ENCODE measurements at regions not wholly inside any gene's neighbourhood (a gene's known extent, or its start where the extent isn't known, plus 50 kb on each side); places are given as distances from the start of the nearest gene placed in this dataset.

- DNase-seq: no peak
These were observed 177.3 kb upstream of the ARL4C start for GRCh38 chr2:234673961-234674759.

GRCh38 chr2:234673501-234673900, 176.6 kb upstream of the ARL4C start:
- DNase-seq: no peak

DNA sequence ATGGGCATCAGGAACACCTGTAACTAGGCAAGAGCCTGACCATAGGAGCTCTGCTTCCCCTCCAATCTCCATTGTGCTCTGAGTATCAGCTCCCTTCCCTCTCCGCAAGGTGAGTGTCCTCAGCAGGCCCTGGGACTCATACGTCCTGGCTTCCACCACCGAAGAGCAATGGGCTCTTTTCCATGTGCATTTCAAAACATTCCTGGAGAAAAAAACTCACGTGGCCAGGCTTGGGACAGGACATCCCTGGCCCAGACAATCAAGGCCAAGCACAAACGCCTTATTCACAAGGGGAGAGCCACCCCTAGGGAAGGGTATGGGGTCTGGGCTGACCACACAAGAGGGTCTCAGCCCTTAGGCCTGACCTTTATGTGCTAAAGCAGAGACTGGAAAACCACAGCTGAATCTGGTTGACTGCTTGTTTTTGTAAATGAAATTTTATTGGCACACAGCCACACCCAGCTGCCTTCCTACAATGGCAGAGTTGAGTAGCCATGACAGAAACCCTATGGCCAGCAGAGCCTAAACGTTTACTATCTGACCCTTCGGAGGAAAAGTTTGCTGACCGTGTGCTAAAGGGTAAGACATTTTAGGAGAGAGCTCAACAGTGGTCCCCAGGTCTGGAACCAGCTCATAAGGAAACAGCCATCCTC, 175.7 kb upstream of the ARL4C start:
- no peak for DNase-seq

DNA sequence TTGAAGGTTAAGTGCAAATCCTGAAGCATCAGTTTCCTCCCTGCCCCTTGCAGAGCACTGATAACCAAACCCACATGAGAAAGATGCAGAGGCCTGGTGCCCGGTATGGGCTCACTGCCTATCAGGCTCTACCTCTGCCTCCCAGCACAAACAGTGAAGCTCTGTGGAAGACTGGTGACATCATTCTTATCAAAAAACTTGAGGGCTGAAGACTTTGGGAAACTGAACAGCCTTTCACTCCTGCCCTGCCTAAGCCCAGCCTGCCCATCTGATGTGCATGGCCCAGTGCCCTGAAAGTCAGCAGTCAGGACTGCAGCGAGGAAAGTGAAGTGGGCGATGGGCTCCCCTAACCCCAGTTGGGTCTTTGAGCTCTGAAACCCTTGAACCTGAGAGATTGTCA, 174.8 kb upstream of the ARL4C start:
- DNase-seq: no peak

- DNase-seq: no peak
These were observed 174.3 kb upstream of the ARL4C start for GRCh38 chr2:234671231-234671630.

- no peak for DNase-seq
These were observed 173.9 kb upstream of the ARL4C start for GRCh38 chr2:234670806-234671205.

DNA sequence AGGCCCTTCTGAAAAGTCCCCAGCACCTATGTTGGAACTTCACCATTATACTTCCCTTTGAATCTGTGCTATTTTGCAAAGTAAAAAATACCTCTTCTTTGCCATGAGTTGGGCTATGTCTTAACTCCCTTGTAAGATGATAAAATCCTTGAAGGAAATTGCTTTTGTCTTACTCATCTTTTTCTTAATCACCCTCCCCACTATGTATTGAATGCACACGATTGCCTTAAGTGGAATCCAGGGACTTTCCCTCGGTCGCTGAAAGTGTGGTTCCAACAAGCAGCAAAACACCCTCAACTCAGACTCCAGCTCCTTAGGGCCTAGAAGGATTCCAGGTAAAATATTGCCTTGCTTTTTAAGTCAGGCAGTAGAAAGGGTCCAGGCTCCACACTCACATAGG, 173.2 kb upstream of the ARL4C start:
- DNase-seq: no peak

- DNase-seq: no peak
These were observed 172.7 kb upstream of the ARL4C start for GRCh38 chr2:234669621-234670020.

GRCh38 chr2:234669001-234669400, 172.1 kb upstream of the ARL4C start:
- DNase-seq: no peak

DNA sequence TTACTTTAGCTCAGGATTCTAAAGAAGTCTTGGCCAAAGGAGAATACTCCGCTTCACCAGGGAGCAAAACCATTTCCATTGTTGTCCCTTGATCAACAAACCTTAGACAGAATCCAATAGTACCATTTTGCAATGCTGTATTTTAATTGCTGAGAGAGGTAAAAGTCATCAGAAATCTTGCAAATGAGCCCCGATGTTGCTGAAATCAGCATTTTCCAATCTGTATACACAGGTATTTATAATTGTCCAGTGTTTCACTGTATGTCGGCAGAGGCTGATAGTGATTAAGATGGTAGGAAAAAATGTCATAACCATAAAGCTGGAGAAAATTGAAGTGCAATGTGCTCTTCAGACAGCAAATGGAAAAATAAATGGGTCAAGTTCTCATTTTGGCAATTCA, 170.0 kb upstream of the ARL4C start:
- DNase-seq: no peak

DNA sequence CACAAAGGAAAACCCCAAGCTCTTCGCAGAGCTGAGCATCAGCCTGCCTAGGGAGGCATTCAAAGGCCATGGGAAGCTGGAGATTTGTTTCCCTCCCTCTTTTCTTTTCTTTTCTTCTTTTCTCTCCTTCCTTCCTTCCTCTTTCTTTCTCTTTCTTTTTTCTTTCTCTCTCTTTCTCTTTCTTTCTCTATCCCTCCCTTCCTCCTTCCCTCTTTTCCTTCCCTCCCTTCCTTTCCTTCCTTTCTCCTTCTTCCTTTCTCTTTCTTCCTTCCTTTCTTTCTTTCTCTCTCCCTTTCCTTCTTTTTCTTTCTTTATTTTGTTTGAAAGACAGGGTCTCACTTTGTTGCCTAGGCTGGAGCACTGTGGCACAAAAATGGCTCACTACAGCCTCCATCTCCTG, 168.4 kb upstream of the ARL4C start:
- no peak for DNase-seq

GRCh38 chr2:234661849-234662248, 165.0 kb upstream of the ARL4C start:
- no peak for DNase-seq

DNA sequence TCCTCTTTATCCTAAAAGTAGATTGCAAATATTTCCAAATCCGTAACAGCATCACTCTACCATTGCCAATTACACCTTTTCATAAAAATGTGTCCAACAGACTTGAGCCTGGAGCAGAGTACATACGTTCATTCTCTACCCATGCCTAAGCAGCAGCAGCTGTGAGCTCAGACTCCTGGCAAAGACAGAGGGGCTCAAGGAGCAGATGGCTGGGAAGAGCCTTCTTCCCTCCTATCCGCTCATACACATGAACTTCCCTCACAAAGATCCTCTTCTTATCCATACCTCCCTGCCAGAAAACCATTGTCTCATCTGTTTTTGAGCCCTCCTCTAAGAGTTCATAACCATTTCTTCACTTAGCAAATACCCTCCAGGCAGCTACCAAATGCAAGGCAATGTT, 164.3 kb upstream of the ARL4C start:
- DNase-seq: no peak

DNA sequence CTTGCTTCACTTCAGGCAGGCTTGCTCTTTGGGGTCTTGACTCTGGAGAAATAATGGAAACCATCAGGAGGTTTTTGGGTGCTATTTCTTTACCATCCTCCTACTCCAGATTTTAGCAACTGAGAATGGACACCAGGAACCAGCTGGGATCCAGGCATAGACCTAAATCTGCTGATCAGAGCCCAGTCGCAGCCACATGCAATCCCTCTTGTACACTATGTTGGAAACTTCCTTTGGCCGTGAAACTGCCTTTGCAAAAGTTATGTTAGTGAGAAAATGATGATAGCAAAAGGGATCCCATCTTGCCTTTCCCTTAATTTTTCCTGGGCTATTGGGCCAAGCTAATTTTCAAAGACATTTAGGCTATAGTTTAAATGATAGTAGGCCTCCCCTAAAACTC, 158.8 kb upstream of the ARL4C start:
- DNase-seq: no peak

- DNase-seq: no peak
These were observed 154.0 kb upstream of the ARL4C start for GRCh38 chr2:234650911-234651310.

DNA sequence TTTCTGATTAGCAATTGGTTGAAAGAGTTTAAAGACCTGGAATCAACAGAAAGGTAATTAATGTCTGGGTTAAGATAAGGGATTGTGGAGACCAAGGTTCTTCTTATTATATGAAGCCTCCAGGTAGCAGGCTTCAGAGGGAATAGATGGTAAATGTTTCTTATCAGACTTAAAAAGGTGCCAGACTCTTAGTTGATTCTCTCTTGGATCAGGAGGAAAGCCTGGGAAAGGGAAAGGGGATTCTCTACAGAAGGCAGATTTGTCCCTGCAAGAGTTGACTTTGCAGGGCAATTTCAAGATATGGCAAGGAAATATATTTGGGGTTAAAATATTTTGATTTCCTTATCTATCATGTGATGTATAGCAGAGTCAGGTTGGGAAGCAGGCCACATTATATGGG, 153.1 kb upstream of the ARL4C start:
- DNase-seq: no peak

GRCh38 chr2:234643407-234643806, 146.5 kb upstream of the ARL4C start:
- DNase-seq: no peak

- no peak for DNase-seq
These were observed 144.2 kb upstream of the ARL4C start for GRCh38 chr2:234641086-234641485.

DNA sequence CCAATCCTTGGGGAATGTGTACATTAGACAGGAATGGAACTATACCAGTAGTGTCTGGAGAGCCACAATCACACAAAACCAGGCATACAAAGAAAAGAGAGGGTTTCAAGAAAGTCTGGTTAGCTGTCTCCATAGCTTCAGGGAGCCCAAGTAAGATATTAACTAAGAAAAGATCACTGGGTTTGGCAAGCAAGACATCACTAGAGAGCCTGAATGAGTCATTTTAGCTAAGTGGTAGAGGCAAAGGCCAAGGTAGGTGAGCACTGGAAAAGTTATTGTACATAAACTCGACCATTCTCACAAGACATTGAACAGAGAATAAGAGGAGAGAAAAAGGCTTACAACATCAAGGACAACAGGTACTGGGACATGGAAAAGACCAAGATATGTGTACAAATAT, 143.8 kb upstream of the ARL4C start:
- DNase-seq: no peak

- no peak for DNase-seq
These were observed 142.1 kb upstream of the ARL4C start for GRCh38 chr2:234638966-234639365.

DNA sequence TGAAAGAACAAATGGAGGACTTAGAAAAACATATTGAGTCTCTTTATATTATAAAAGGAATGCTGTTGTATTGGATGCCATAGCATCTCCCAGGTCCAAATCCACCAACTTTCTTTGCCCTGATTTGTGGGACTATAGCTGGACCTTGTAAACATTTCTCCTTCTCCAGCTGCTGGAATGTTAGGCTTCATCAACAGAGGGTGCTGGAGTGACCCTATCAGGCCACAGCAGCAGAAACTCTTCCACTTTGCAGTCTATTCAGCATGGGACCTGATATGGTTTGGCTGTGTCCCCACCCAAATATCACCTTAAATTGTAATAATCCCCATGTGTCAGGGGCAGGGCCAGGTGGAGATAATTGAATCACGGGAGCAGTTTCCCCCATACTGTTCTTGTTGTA, 138.4 kb upstream of the ARL4C start:
- no peak for DNase-seq

- DNase-seq: no peak
These were observed 136.8 kb upstream of the ARL4C start for GRCh38 chr2:234633581-234634230.

DNA sequence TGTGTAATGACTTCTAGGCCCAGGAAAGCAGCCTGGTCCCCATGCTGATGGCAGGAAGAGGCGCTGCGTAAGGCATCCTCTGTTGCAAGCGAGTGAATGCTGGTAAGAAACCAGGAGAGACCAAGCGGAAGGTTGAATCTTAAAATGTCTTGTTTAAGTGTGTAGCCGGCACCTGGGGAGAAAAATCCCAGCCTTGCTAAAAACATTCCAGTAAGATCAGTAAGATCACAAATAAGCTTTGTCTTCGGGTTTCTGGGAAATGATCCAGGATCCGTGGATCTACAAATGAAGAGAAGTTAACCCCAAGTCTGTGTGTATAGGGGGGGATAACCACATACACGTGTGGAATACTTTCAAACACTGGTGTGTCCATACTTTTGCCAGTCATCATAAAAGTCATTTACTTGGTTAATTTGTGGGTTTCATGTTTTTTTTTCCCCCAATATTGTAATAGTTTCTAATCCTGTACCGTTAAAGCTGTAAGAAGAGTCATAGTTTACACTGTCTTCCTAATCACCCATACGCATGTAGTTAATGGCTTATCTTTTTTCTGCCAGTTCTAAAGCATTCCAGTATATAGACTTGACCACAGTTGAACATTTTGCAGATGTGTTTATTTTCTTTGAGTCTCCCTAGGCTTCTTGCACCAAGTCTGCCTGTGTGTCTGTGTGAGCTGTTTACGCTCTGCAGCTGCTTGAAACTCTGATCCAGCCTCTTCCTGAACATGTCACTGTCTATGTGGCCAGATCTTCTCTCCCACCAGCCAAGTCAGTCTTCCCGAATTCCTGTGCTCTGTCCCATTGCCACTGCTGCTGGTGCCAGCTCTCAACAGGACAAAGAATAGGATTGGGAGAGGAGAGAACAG, 135.9 kb upstream of the ARL4C start:
- no peak for DNase-seq

Measured in activated CD4-positive, alpha-beta T cell treated with anti-CD3 and anti-CD28 coated beads, Interleukin-2, amount 50 U/mL, for 4 hours (primary cell).